Gastroesophageal sphincter (tissue), 3 donors: ENCODE measurements at regions not wholly inside any gene's neighbourhood (a gene's known extent, or its start where the extent isn't known, plus 50 kb on each side); places are given as distances from the start of the nearest gene placed in this dataset.

Experiments used
- CTCF ChIP-seq, 4 experiments: fragments of 200-600 bp in 2 of 4; fragments of 450-650 bp in 2 of 4; sonication (generic) in 1 of 4; IDR thresholded peaks; one replicate each; pipeline ENCODE4 v1.5.1; 2017 to 2019; ENCODE audit warnings: antibody characterized with exemption in 4 of 4, mild to moderate bottlenecking in 2 of 4, moderate library complexity in 2 of 4
- POLR2A ChIP-seq, 2 donors: fragments of 450-650 bp; IDR thresholded peaks; one replicate each; pipeline ENCODE4 v1.6.1; 2017; ENCODE audit warnings: antibody characterized with exemption in 2 of 2, mild to moderate bottlenecking in 2 of 2, moderate library complexity in 1 of 2
- POLR2AphosphoS5 ChIP-seq: sonication (generic); formaldehyde crosslinking; IDR thresholded peaks from one replicate; pipeline ENCODE4 v1.6.1; 2017; ENCODE audit warnings: antibody characterized with exemption

- TF ChIP-seq CTCF (IDR thresholded peaks at IDR 0.05), result no peak
- TF ChIP-seq POLR2AphosphoS5, result no peak
- TF ChIP-seq POLR2A (IDR thresholded peaks at IDR 0.05), result no peak
Measured at GRCh38 chr16:87194172-87194571, 123.0 kb downstream of the C16orf95 start.
